Ishikawa (cell line): ENCODE measurements at regions not wholly inside any gene's neighbourhood (a gene's known extent, or its start where the extent isn't known, plus 50 kb on each side); places are given as distances from the start of the nearest gene placed in this dataset.

Experiments used
- CEBPB ChIP-seq: IDR thresholded peaks from 2 replicates; pipeline ENCODE4 v1.6.1; 2012
- CREB1 ChIP-seq: IDR thresholded peaks from 2 replicates; pipeline ENCODE4 v1.6.1; 2012; ENCODE audit warnings: low read depth
- EGR1 ChIP-seq: IDR thresholded peaks from 2 replicates; pipeline ENCODE4 v1.6.1; 2012
- EP300 ChIP-seq: IDR thresholded peaks from 2 replicates; pipeline ENCODE4 v1.6.1; 2012; ENCODE audit warnings: borderline replicate concordance
- FOXM1 ChIP-seq: IDR thresholded peaks from 2 replicates; pipeline ENCODE4 v1.6.1; 2012; ENCODE audit warnings: low read depth, borderline replicate concordance
- NFIC ChIP-seq: IDR thresholded peaks from 2 replicates; pipeline ENCODE4 v1.6.1; 2012
- RAD21 ChIP-seq: IDR thresholded peaks from 2 replicates; pipeline ENCODE4 v1.6.1; 2012; ENCODE audit warnings: low read depth
- TAF1 ChIP-seq: IDR thresholded peaks from 2 replicates; pipeline ENCODE4 v1.6.1; 2012; ENCODE audit warnings: low read depth, mild to moderate bottlenecking
- TCF12 ChIP-seq: IDR thresholded peaks from 2 replicates; pipeline ENCODE4 v1.6.1; 2012; ENCODE audit warnings: low read depth
- TEAD4 ChIP-seq: IDR thresholded peaks from 2 replicates; pipeline ENCODE4 v1.6.1; 2012
- YY1 ChIP-seq: IDR thresholded peaks from 2 replicates; pipeline ENCODE4 v1.6.1; 2012; ENCODE audit warnings: low read depth
- ZBTB7A ChIP-seq: IDR thresholded peaks from 2 replicates; pipeline ENCODE4 v1.6.1; 2012; ENCODE audit warnings: low read depth
- TF ChIP-seq, protein P1 (sequence below): IDR thresholded peaks from 2 replicates; pipeline ENCODE4 v1.6.1; 2012
- TF ChIP-seq, protein P2 (sequence below): IDR thresholded peaks from 2 replicates; pipeline ENCODE4 v1.6.1; 2012
- TF ChIP-seq, protein P3 (sequence below): IDR thresholded peaks from 2 replicates; pipeline ENCODE4 v1.6.1; 2012; ENCODE audit warnings: low read depth, mild to moderate bottlenecking

DNA sequence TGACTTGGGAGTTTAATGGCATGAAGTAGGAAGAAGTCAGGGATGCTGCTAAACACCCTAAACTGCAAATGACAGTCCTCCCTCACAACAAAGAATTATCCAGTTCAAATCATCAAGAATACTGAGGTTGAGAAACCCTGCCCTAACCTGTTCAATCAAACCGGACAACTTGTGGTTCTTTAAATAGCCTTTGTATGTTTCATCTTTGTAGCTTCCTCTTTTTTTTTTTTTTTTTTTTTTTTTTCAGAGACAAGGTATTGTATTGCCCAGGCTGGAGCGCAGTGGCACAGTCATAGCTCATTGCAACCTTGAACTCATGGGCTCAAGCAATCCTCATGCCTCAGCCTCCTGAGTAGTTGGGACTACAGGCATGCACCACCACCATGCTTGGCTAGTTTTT lies 52.5 kb upstream of the TTC29 start:
- TF ChIP-seq CEBPB (no peak), YY1 (no peak), CREB1 (no peak), ZBTB7A (no peak), RAD21 (no peak), FOXM1 (no peak), EGR1 (no peak)
- TF ChIP-seq, protein P1, sequence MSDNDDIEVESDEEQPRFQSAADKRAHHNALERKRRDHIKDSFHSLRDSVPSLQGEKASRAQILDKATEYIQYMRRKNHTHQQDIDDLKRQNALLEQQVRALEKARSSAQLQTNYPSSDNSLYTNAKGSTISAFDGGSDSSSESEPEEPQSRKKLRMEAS, result no peak

DNA sequence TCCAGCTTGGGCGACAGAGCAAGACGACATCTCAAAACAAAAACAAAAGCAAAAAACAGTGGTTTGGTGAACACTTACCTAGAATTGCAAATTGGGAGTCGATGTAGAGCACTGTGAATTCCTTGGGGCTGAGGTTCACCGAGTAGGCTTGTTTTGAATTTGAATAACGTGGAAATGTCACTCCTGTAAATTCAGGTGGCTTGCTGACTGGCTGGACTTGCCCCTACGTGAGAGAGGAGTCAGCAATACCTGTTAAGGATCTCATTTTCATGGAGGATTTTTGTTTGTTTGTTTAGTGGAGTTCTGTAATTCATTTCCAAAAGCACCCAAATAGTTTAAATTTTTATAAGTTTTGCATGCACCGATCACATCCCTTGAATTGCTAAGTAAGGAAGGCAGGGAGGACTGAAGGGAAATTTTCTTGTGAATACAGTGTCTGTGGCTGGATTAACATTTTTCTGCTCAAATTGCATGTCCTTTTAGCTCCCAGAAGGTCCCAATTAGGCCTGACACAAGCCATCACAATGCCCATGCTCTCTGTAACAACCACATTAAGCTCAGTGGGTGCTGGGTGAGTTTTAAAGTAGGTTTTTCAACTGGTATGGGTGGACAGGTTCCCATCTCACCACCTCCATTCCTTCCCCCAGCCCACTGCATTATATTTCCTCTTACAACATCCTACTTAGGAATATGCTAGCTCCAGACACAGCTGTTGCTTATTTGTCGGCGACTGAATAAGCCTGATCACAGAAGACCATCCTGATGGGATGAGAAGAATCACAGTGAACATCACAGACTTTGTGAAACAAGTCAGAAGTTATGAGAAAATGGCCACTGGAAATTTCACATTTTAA lies 58.5 kb upstream of the TTC29 start:
- TF ChIP-seq, protein P2, sequence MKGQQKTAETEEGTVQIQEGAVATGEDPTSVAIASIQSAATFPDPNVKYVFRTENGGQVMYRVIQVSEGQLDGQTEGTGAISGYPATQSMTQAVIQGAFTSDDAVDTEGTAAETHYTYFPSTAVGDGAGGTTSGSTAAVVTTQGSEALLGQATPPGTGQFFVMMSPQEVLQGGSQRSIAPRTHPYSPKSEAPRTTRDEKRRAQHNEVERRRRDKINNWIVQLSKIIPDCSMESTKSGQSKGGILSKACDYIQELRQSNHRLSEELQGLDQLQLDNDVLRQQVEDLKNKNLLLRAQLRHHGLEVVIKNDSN, result no peak

DNA sequence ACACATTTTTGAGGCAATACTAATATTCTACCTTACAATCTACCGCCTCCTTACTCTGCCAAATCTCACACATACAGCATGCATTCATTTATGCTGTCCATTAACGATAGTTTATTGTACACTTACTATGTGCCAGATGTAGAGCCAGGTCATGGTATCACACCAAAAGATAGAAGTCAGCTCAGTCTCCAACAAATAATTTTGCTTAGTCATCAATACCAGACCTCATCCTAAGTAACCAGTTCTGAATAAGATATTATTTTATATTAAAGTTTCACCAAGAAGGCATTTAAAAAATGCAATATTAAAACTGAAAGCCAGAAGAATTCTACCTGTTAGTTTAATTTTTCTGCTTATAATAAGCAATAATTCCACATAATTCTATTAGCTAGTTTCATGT lies 60.6 kb upstream of the TTC29 start:
- TF ChIP-seq EP300 (no peak), ZBTB7A (no peak), CREB1 (no peak), RAD21 (no peak)

DNA sequence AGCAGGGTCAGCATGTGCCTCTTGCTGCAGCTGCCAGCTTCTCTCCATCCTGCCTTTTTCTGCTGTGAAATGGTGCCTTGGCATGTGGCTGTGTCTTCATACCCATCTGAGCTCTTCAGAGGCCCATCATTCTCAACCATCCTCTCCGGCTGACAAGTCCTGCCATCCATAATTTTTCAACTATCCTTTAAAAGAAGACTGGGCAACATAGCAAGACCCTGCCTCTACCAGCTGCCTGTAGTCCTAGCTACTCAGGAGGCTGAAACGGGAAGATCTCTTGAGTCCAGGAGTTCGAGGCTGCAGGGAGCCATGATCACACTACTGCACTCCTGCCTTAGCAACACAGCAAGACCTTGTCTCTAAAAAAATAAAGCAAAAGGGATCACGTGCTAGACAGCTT lies 64.2 kb upstream of the TTC29 start:
- TF ChIP-seq TAF1 (no peak), YY1 (no peak), FOXM1 (no peak), EP300 (no peak), TEAD4 (no peak), CREB1 (no peak), EGR1 (no peak), TCF12 (no peak), RAD21 (no peak), ZBTB7A (no peak), NFIC (no peak), CEBPB (no peak)
- TF ChIP-seq, protein P2, result no peak
- TF ChIP-seq, protein P1, result no peak
- TF ChIP-seq, protein P3, sequence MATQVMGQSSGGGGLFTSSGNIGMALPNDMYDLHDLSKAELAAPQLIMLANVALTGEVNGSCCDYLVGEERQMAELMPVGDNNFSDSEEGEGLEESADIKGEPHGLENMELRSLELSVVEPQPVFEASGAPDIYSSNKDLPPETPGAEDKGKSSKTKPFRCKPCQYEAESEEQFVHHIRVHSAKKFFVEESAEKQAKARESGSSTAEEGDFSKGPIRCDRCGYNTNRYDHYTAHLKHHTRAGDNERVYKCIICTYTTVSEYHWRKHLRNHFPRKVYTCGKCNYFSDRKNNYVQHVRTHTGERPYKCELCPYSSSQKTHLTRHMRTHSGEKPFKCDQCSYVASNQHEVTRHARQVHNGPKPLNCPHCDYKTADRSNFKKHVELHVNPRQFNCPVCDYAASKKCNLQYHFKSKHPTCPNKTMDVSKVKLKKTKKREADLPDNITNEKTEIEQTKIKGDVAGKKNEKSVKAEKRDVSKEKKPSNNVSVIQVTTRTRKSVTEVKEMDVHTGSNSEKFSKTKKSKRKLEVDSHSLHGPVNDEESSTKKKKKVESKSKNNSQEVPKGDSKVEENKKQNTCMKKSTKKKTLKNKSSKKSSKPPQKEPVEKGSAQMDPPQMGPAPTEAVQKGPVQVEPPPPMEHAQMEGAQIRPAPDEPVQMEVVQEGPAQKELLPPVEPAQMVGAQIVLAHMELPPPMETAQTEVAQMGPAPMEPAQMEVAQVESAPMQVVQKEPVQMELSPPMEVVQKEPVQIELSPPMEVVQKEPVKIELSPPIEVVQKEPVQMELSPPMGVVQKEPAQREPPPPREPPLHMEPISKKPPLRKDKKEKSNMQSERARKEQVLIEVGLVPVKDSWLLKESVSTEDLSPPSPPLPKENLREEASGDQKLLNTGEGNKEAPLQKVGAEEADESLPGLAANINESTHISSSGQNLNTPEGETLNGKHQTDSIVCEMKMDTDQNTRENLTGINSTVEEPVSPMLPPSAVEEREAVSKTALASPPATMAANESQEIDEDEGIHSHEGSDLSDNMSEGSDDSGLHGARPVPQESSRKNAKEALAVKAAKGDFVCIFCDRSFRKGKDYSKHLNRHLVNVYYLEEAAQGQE, result no peak

DNA sequence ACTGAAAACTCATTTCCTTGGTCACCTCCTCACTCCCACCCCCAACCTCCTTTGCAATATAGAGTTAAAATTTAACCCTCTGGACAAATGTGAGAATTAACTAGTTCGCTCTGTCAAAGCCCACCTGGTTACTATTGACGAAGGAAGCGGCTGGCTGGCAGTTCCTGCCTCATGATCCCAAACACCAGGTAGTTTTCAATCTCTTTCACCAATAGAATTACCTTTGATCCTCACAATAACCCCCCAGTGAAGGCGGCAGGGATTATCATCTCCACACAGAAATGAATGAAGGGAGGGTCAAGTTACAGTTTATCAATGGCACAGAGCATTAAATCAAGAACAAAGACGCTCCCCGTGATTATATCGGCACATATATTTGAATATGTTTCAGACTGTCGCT lies 65.7 kb upstream of the TTC29 start:
- TF ChIP-seq YY1, result no peak
- TF ChIP-seq EGR1, result no peak
- TF ChIP-seq, protein P2, result no peak
- TF ChIP-seq TEAD4, result no peak
- TF ChIP-seq, protein P3, result no peak
- TF ChIP-seq NFIC, result no peak
- no peak for TF ChIP-seq CEBPB
- no peak for TF ChIP-seq EP300
- no peak for TF ChIP-seq FOXM1
- TF ChIP-seq CREB1, result no peak
- TF ChIP-seq TAF1, result no peak
- TF ChIP-seq, protein P1, result no peak
- no peak for TF ChIP-seq TCF12
- no peak for TF ChIP-seq RAD21
- no peak for TF ChIP-seq ZBTB7A
